ENCODE measurements at regions not wholly inside any gene's neighbourhood (a gene's known extent, or its start where the extent isn't known, plus 50 kb on each side); places are given as distances from the start of the nearest gene placed in this dataset.

DNA sequence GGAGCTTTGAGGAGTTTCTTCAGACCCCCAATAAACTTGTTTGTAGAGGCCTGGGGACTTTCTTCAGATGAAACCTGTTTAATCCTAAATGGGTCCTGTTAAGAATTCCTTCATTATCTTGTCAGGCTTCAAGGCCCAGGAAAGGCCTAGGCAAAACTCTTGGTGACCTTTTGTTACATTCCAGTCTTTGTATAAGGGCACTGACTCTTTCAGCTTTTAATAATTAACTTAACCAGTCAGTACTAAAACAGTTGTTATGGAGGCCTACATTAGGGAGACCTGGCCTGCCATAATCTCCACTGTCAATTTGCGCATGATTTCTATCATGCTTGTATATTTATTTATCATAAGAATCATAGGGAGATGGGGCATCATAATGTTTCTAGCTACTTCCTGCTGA lies 110.2 kb downstream of the FCRL5 start:
- TF ChIP-seq, protein P1, sequence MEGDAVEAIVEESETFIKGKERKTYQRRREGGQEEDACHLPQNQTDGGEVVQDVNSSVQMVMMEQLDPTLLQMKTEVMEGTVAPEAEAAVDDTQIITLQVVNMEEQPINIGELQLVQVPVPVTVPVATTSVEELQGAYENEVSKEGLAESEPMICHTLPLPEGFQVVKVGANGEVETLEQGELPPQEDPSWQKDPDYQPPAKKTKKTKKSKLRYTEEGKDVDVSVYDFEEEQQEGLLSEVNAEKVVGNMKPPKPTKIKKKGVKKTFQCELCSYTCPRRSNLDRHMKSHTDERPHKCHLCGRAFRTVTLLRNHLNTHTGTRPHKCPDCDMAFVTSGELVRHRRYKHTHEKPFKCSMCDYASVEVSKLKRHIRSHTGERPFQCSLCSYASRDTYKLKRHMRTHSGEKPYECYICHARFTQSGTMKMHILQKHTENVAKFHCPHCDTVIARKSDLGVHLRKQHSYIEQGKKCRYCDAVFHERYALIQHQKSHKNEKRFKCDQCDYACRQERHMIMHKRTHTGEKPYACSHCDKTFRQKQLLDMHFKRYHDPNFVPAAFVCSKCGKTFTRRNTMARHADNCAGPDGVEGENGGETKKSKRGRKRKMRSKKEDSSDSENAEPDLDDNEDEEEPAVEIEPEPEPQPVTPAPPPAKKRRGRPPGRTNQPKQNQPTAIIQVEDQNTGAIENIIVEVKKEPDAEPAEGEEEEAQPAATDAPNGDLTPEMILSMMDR (IDR thresholded peaks at IDR 0.05; ENCODE audit: poor library complexity, severe bottlenecking) = no peak
- DNase-seq (ENCODE audit: low spot score) (no peak), ATAC-seq (ENCODE audit: low read depth) (no peak)
- Histone ChIP-seq H3K27ac (ENCODE audit: poor library complexity, severe bottlenecking) (no peak overlapping the region), H3K9me3 (ENCODE audit: severe bottlenecking) (no peaks in the 10 kb centered on the region), H3K4me3 (ENCODE audit: severe bottlenecking) (no peak overlapping the region), H3K36me3 (ENCODE audit: low read depth) (no peaks in the 10 kb centered on the region), H3K4me1 (ENCODE audit: insufficient read depth, poor library complexity, severe bottlenecking) (no peaks in the 10 kb centered on the region), H3K27me3 (ENCODE audit: insufficient read depth, poor library complexity, severe bottlenecking) (no peaks in the 10 kb centered on the region)

DNA sequence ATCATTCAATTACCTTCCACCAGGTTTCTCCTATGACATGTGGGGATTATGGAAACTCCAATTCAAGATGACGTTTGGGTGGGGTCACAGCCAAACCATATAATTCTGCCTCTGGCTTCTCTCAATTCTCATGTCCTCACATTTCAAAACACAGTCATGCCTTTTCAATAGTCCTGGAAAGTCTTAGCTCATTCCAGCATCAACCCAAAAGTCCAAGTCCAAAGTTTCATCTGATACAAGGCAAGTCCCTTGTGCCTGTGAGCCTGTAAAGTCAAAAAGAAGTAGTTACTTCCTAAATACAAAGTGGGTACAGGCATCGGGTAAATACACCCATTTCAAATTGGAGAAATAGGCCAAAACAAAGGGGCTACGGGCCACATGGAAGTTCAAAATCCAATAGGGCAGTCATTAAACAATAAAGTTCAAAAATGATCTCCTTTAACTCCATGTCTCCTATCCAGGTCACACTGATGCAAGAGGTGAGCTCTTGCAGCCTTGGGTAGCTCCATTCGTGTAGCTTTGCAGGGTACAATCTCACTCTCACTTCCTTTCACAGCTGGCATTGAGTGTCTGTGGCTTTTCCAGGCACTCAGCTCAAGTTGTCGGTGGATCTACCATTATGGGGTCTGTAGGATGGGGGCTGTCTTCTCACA lies 112.9 kb downstream of the FCRL5 start:
- H3K27me3 ChIP-seq (ENCODE audit: insufficient read depth, poor library complexity, severe bottlenecking) = no peaks in the 10 kb centered on the region
- H3K9me3 ChIP-seq (ENCODE audit: severe bottlenecking) = no peaks in the 10 kb centered on the region
- H3K4me3 ChIP-seq (ENCODE audit: severe bottlenecking) = no peak overlapping the region
- no peak overlapping the region for H3K27ac ChIP-seq (ENCODE audit: poor library complexity, severe bottlenecking)
- H3K4me1 ChIP-seq (ENCODE audit: insufficient read depth, poor library complexity, severe bottlenecking) = no peaks in the 10 kb centered on the region
- H3K36me3 ChIP-seq (ENCODE audit: low read depth) = no peaks in the 10 kb centered on the region
- TF ChIP-seq, protein P1 (IDR thresholded peaks at IDR 0.05; ENCODE audit: poor library complexity, severe bottlenecking) = no peak
- DNase-seq (ENCODE audit: low spot score) = no peak
- no peak for ATAC-seq (ENCODE audit: low read depth)

DNA sequence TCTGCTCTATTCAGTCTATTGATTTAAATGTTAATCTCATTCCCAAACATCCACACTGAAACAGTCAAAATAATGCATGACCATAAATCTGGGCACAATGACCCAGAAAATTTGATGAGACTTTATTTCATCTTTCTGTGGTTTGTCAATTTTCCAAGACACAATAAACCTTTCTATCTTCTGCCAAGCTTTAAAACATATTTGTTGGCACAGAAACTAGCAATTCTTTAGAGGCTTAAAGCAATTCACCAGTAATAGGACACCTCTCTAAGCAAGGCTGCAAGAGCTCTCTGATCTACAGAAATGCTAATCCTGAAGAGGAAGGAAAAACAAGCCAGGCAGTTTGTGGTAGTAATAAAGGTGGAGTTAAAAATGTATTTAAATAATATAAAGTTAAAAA lies 113.7 kb downstream of the FCRL5 start:
- TF ChIP-seq, protein P1 (IDR thresholded peaks at IDR 0.05; ENCODE audit: poor library complexity, severe bottlenecking) = no peak
- Histone ChIP-seq H3K36me3 (ENCODE audit: low read depth) (no peaks in the 10 kb centered on the region), H3K9me3 (ENCODE audit: severe bottlenecking) (no peaks in the 10 kb centered on the region), H3K4me1 (ENCODE audit: insufficient read depth, poor library complexity, severe bottlenecking) (no peaks in the 10 kb centered on the region), H3K27ac (ENCODE audit: poor library complexity, severe bottlenecking) (no peak overlapping the region), H3K4me3 (ENCODE audit: severe bottlenecking) (no peak overlapping the region), H3K27me3 (ENCODE audit: insufficient read depth, poor library complexity, severe bottlenecking) (no peaks in the 10 kb centered on the region)
- no peak for DNase-seq (ENCODE audit: low spot score)
- ATAC-seq (ENCODE audit: low read depth) = no peak

DNA sequence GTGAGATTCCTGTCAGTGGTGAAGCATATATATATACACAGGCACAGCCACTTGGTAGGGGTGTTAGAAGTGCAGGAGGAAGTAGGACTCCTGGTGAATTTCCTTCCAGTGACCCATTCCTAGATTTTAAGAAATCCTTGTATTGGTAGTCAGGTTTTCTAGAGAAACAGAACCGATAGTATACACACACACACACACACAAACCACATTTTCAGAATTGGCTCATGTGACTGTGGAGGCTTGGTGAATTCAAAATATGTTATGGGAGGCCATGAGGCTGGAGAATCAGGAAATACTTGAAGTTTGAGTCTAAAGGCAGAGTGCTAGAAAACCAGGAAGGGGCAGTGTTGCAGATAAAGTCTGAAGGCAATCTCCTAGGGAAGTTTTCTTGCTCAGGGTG lies 114.2 kb downstream of the FCRL5 start:
- TF ChIP-seq, protein P1 (IDR thresholded peaks at IDR 0.05; ENCODE audit: poor library complexity, severe bottlenecking) = no peak
- Histone ChIP-seq H3K4me1 (ENCODE audit: insufficient read depth, poor library complexity, severe bottlenecking) (no peaks in the 10 kb centered on the region), H3K27ac (ENCODE audit: poor library complexity, severe bottlenecking) (no peak overlapping the region), H3K9me3 (ENCODE audit: severe bottlenecking) (no peaks in the 10 kb centered on the region), H3K4me3 (ENCODE audit: severe bottlenecking) (no peak overlapping the region), H3K27me3 (ENCODE audit: insufficient read depth, poor library complexity, severe bottlenecking) (no peaks in the 10 kb centered on the region), H3K36me3 (ENCODE audit: low read depth) (no peaks in the 10 kb centered on the region)
- DNase-seq (ENCODE audit: low spot score) = no peak
- no peak for ATAC-seq (ENCODE audit: low read depth)

DNA sequence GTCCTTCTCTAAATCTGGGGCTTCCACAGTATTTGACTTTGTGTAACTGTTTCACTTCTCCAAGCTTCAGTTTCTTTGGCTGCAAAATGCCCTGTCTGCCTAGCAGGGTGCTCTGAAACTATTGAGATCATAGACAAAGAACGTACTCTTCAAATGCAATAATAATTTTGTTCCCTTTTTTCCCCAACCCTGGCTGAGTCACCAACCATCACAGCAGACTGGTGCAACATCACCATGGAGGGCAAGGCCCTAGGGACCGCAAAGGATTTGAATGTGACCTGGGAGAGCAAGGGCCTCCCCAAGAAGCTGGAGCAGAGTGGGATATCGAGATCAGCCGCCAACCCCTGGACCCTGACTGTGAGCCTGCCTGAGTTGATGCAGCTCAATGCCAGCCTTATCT lies 115.0 kb downstream of the FCRL5 start:
- DNase-seq (ENCODE audit: low spot score) (no peak), ATAC-seq (ENCODE audit: low read depth) (no peak)
- no peak overlapping the region for H3K27ac ChIP-seq (ENCODE audit: poor library complexity, severe bottlenecking)
- no peaks in the 10 kb centered on the region for H3K9me3 ChIP-seq (ENCODE audit: severe bottlenecking)
- H3K4me1 ChIP-seq (ENCODE audit: insufficient read depth, poor library complexity, severe bottlenecking) = no peaks in the 10 kb centered on the region
- no peaks in the 10 kb centered on the region for H3K36me3 ChIP-seq (ENCODE audit: low read depth)
- TF ChIP-seq, protein P1 (IDR thresholded peaks at IDR 0.05; ENCODE audit: poor library complexity, severe bottlenecking) = no peak
- no peaks in the 10 kb centered on the region for H3K27me3 ChIP-seq (ENCODE audit: insufficient read depth, poor library complexity, severe bottlenecking)
- H3K4me3 ChIP-seq (ENCODE audit: severe bottlenecking) = no peak overlapping the region

Data from RWPE2 (cell line).